ENCODE measurements at regions not wholly inside any gene's neighbourhood (a gene's known extent, or its start where the extent isn't known, plus 50 kb on each side); places are given as distances from the start of the nearest gene placed in this dataset.

DNA sequence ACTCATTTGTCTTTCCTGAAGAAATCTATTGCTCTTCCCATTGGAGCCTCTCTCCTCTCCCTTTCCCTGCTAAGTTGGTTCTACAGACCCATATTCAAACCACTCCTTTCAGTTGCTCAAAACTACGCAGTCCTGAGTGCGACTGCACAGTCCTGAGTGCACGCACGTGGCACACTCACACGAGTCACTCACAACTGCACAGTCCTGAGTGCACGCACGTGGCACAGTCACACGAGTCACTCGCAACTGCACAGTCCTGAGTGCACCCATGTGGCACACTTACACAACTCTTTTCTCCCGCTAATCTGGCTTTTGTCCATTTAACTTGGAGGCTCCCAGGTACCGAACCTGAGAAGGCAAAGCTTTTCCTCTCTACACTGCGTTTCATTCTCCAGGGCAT, 159.7 kb downstream of the RNASET2 start:
- TF ChIP-seq, protein P1, sequence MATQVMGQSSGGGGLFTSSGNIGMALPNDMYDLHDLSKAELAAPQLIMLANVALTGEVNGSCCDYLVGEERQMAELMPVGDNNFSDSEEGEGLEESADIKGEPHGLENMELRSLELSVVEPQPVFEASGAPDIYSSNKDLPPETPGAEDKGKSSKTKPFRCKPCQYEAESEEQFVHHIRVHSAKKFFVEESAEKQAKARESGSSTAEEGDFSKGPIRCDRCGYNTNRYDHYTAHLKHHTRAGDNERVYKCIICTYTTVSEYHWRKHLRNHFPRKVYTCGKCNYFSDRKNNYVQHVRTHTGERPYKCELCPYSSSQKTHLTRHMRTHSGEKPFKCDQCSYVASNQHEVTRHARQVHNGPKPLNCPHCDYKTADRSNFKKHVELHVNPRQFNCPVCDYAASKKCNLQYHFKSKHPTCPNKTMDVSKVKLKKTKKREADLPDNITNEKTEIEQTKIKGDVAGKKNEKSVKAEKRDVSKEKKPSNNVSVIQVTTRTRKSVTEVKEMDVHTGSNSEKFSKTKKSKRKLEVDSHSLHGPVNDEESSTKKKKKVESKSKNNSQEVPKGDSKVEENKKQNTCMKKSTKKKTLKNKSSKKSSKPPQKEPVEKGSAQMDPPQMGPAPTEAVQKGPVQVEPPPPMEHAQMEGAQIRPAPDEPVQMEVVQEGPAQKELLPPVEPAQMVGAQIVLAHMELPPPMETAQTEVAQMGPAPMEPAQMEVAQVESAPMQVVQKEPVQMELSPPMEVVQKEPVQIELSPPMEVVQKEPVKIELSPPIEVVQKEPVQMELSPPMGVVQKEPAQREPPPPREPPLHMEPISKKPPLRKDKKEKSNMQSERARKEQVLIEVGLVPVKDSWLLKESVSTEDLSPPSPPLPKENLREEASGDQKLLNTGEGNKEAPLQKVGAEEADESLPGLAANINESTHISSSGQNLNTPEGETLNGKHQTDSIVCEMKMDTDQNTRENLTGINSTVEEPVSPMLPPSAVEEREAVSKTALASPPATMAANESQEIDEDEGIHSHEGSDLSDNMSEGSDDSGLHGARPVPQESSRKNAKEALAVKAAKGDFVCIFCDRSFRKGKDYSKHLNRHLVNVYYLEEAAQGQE (IDR thresholded peaks at IDR 0.05; ENCODE audit: insufficient read depth in 1 of 2, low read depth in 2 of 2, low read length in 2 of 2) = no peak
- TF ChIP-seq POLR2AphosphoS5 (IDR thresholded peaks at IDR 0.05; ENCODE audit: low read depth, low read length) (no peak), SIN3A (IDR thresholded peaks at IDR 0.05; ENCODE audit: borderline replicate concordance, insufficient read depth, low read length) (no peak), TAF1 (IDR thresholded peaks at IDR 0.05; ENCODE audit: borderline replicate concordance, insufficient read depth, low read length) (no peak)

Data from PFSK-1 (cell line).